Kidney (tissue), 13 donors: ENCODE measurements at regions not wholly inside any gene's neighbourhood (a gene's known extent, or its start where the extent isn't known, plus 50 kb on each side); places are given as distances from the start of the nearest gene placed in this dataset.

Experiments
- DNase-seq, 5 donors: peaks; one replicate each; pipeline ENCODE4 v3.0.0-alpha.2; 2013 to 2020
- FAIRE-seq: peaks from 2 replicates; lab custom pipeline; 2012; peaks lifted over from hg19 to GRCh38; lab: Jason Lieb, UNC
- H3K27ac ChIP-seq, 2 donors: one replicate each; pipeline ENCODE4 v1.7.0; 2013; ENCODE audit warnings: low read depth in 2 of 2, low read length in 2 of 2, inconsistent platforms in 1 of 2
- H3K27me3 ChIP-seq: one replicate; pipeline ENCODE4 v1.7.1; 2013; ENCODE audit warnings: low read length, inconsistent platforms; ENCODE audit not compliant: control insufficient read depth, insufficient read depth
- H3K36me3 ChIP-seq, 3 donors: one replicate each; pipeline versions ENCODE4 v1.7.0 to v1.7.1; 2013; ENCODE audit warnings: low read length in 3 of 3, control low read depth in 1 of 3, inconsistent platforms in 1 of 3; ENCODE audit not compliant: insufficient read depth in 3 of 3, control insufficient read depth in 2 of 3
- H3K4me1 ChIP-seq, 3 donors: one replicate each; pipeline versions ENCODE4 v1.7.0 to v1.7.1; 2013; ENCODE audit warnings: low read length in 3 of 3, inconsistent platforms in 1 of 3, low read depth in 1 of 3; ENCODE audit not compliant: control insufficient read depth in 2 of 3, insufficient read depth in 2 of 3
- H3K4me3 ChIP-seq, 3 donors: one replicate each; pipeline versions ENCODE4 v1.7.0 to v1.8.1; 2013; ENCODE audit warnings: low read length in 3 of 3, control low read depth in 1 of 3, inconsistent platforms in 1 of 3
- H3K9ac ChIP-seq, 3 donors: one replicate each; pipeline versions ENCODE4 v1.7.0 to v1.7.1; 2013; ENCODE audit warnings: low read length in 3 of 3, control low read depth in 1 of 3, inconsistent platforms in 1 of 3
- H3K9me3 ChIP-seq, 3 donors: one replicate each; pipeline versions ENCODE4 v1.7.0 to v1.7.1; 2013; ENCODE audit warnings: low read length in 3 of 3, control low read depth in 1 of 3, inconsistent platforms in 1 of 3; ENCODE audit not compliant: control insufficient read depth in 2 of 3, insufficient read depth in 1 of 3
- intact Hi-C: fragments of 100-400 bp; cut with DNase I; formaldehyde crosslinking; loops from one replicate; pipeline ENCODE4 v1.11.1; 2022
- TF ChIP-seq, protein P1 (sequence below): IDR thresholded peaks from 3 replicates; pipeline ENCODE4 v1.5.1; 2012; ENCODE audit warnings: mild to moderate bottlenecking, moderate library complexity, borderline replicate concordance; ENCODE audit not compliant: insufficient read depth; ENCODE audit errors: extremely low read depth
- donor health status: control.
- donor health status: control.
- donor health status: control.
- donor health status: control.
- donor health status: control.
- donor health status: DM: yes; HTN: yes; CAD: no.
- donor health status: Normal renal cell carcinoma (clear cell type).

DNA sequence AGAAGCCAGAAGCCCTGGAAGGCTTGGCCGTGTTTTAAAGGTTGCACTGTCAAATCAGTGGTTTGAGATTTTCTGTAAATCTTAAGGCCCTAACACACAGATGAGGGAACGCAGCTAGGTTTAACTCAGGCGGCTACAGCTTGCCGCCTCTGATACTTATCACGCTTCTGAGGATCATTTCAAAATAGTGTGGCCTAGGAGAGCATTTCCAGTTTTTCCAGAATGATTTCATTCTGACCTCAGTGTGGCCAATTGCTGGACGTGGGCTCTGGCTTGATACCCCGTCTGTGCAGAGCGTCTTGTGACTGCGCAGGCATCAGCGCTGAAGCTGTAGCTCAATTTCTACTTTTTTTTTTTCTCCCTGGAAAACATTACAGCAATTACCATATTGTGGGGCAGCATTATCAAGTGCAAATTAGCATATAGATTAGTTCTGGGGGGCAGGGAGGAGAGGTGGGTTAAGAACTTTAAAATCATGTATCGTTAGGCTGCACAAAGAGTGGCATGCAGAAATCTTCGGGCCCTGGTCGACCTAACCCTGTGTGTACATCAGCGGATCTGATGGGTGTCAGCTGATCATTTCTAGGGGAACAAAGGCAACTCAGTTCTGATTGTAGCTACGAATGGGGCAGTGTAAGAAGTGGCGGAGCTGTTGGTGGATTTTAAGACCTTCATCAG lies 105.0 kb upstream of the EEF1E1 start:
- intact Hi-C loops, result no loop called here
- H3K36me3 ChIP-seq, result no peaks in the 10 kb centered on the region
- TF ChIP-seq, protein P1, sequence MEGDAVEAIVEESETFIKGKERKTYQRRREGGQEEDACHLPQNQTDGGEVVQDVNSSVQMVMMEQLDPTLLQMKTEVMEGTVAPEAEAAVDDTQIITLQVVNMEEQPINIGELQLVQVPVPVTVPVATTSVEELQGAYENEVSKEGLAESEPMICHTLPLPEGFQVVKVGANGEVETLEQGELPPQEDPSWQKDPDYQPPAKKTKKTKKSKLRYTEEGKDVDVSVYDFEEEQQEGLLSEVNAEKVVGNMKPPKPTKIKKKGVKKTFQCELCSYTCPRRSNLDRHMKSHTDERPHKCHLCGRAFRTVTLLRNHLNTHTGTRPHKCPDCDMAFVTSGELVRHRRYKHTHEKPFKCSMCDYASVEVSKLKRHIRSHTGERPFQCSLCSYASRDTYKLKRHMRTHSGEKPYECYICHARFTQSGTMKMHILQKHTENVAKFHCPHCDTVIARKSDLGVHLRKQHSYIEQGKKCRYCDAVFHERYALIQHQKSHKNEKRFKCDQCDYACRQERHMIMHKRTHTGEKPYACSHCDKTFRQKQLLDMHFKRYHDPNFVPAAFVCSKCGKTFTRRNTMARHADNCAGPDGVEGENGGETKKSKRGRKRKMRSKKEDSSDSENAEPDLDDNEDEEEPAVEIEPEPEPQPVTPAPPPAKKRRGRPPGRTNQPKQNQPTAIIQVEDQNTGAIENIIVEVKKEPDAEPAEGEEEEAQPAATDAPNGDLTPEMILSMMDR, result no peak
- no peak for DNase-seq
- no peak overlapping the region for H3K27ac ChIP-seq
- no peak overlapping the region for H3K9ac ChIP-seq
- FAIRE-seq, result no peak
- H3K27me3 ChIP-seq, result no peaks in the 10 kb centered on the region
- no peaks in the 10 kb centered on the region for H3K4me1 ChIP-seq
- H3K4me3 ChIP-seq, result no peak overlapping the region
- H3K9me3 ChIP-seq, result no peaks in the 10 kb centered on the region

DNA sequence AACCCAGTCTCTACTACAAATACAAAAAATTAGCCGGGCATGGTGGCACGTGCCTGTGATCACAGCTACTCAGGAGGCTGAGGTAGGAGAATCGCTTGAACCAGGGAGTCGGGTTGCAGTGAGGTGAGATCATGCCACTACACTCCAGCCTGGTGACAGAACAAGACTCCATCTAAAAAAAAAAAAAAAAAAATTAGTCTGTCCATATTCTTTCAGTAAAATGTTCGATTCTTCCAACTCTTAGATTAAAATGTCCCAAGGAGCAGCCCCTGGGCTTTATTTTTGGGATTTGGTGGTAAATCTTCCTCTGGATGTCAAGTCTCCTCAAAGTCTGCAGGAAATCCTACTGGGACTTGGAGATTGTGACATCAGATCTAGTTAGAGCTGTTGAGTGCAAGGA lies 101.0 kb upstream of the EEF1E1 start:
- no peaks in the 10 kb centered on the region for H3K27me3 ChIP-seq
- intact Hi-C loops, result no loop called here
- no peak for DNase-seq
- no peaks in the 10 kb centered on the region for H3K36me3 ChIP-seq
- no peaks in the 10 kb centered on the region for H3K4me1 ChIP-seq
- no peak for FAIRE-seq
- H3K4me3 ChIP-seq, result no peak overlapping the region
- TF ChIP-seq, protein P1, result no peak
- no peak overlapping the region for H3K9ac ChIP-seq
- H3K27ac ChIP-seq, result no peak overlapping the region
- H3K9me3 ChIP-seq, result no peaks in the 10 kb centered on the region

DNA sequence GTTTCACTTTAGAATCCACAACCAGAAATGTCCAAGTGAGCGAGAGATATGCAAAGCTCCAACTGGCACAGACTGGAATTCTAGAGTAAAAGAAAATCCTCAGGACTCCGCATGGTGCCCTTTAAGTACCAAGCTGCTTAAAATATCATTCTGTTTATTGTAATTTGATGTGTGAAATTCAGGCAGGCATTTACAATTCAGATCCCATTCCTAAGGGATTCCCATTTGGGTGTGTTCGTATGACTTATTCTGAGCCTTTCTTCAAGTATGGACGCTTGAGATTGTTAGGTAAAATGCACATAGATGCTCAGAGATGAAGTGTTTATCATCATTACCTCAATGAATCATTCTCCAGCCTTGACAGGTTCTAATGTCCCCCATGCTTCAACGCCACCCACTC lies 99.3 kb upstream of the EEF1E1 start:
- Histone ChIP-seq H3K27ac (no peak overlapping the region), H3K4me1 (no peaks in the 10 kb centered on the region), H3K36me3 (no peaks in the 10 kb centered on the region), H3K9me3 (no peaks in the 10 kb centered on the region), H3K4me3 (no peak overlapping the region), H3K27me3 (no peaks in the 10 kb centered on the region), H3K9ac (no peak overlapping the region)
- intact Hi-C loops, result no loop called here
- DNase-seq (no peak), FAIRE-seq (no peak)
- TF ChIP-seq, protein P1, result no peak

- Histone ChIP-seq H3K27ac (no peak overlapping the region), H3K27me3 (no peaks in the 10 kb centered on the region), H3K4me1 (no peaks in the 10 kb centered on the region), H3K9me3 (no peaks in the 10 kb centered on the region), H3K9ac (no peak overlapping the region), H3K4me3 (no peak overlapping the region), H3K36me3 (no peaks in the 10 kb centered on the region)
- intact Hi-C loops, result no loop called here
- no peak for FAIRE-seq
- TF ChIP-seq, protein P1, result no peak
- peak in 2 of 5 donors; percentile 50 to 89 for DNase-seq
Observed at GRCh38 chr6:8200255-8200654, 97.9 kb upstream of the EEF1E1 start.
